ENCODE measurements at regions not wholly inside any gene's neighbourhood (a gene's known extent, or its start where the extent isn't known, plus 50 kb on each side); places are given as distances from the start of the nearest gene placed in this dataset.

DNA sequence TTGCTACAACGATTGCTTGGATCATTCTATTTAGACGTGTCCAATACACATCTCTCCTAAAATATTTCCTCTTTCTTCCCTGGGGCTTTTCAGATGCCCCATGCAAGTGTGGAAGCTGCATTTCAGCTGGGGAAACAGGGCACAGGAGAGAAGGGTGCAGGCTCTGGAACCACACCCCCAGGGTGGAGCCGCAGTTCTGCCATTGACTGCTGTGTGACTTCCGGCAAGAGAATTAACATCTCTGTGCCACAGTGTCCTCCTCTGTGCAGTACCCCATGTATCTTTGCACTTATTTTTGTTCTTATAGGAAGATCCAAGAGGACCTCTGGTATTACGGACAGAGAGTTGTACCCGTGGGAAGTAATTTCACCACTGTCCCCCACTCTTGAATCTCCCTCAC, 405.3 kb upstream of the EEF2KMT start:
- TF ChIP-seq, protein P1, sequence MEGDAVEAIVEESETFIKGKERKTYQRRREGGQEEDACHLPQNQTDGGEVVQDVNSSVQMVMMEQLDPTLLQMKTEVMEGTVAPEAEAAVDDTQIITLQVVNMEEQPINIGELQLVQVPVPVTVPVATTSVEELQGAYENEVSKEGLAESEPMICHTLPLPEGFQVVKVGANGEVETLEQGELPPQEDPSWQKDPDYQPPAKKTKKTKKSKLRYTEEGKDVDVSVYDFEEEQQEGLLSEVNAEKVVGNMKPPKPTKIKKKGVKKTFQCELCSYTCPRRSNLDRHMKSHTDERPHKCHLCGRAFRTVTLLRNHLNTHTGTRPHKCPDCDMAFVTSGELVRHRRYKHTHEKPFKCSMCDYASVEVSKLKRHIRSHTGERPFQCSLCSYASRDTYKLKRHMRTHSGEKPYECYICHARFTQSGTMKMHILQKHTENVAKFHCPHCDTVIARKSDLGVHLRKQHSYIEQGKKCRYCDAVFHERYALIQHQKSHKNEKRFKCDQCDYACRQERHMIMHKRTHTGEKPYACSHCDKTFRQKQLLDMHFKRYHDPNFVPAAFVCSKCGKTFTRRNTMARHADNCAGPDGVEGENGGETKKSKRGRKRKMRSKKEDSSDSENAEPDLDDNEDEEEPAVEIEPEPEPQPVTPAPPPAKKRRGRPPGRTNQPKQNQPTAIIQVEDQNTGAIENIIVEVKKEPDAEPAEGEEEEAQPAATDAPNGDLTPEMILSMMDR (IDR thresholded peaks at IDR 0.05) = no peak
- no peak for TF ChIP-seq POLR2A (IDR thresholded peaks at IDR 0.05)

Data from vagina (tissue), 2 donors.